ENCODE measurements at regions not wholly inside any gene's neighbourhood (a gene's known extent, or its start where the extent isn't known, plus 50 kb on each side); places are given as distances from the start of the nearest gene placed in this dataset.

GRCh38 chr4:124958847-124959246, 246.3 kb upstream of the ANKRD50 start:
- no peak for TF ChIP-seq CTCF (IDR thresholded peaks at IDR 0.05)
- TF ChIP-seq POLR2AphosphoS5 (IDR thresholded peaks at IDR 0.05), result no peak

Data from transverse colon (tissue), 4 donors.